Uterus (tissue), 3 donors: ENCODE measurements at regions not wholly inside any gene's neighbourhood (a gene's known extent, or its start where the extent isn't known, plus 50 kb on each side); places are given as distances from the start of the nearest gene placed in this dataset.

Experiments
- DNase-seq, 2 donors: peaks; one replicate each; pipeline ENCODE4 v3.0.0-alpha.2; 2019 to 2020
- H3K27ac ChIP-seq, 2 donors: fragments of 200-600 bp; sonication (generic); 1 replicate in 1 of 2; 2 replicates in 1 of 2; pipeline ENCODE4 v1.5.1; 2016 to 2018
- H3K27me3 ChIP-seq, 2 donors: fragments of 200-600 bp; sonication (generic); one replicate each; pipeline ENCODE4 v1.5.1; 2018 to 2019; ENCODE audit warnings: control low read depth in 1 of 2
- H3K36me3 ChIP-seq, 2 donors: fragments of 200-600 bp; sonication (generic); one replicate each; pipeline ENCODE4 v1.5.1; 2019; ENCODE audit warnings: control low read depth in 1 of 2
- H3K4me1 ChIP-seq, 2 donors: fragments of 200-600 bp; sonication (generic); one replicate each; pipeline ENCODE4 v1.5.1; 2018 to 2019; ENCODE audit warnings: control low read depth in 1 of 2
- H3K4me3 ChIP-seq, 2 donors: fragments of 200-600 bp; sonication (generic); 1 replicate in 1 of 2; 2 replicates in 1 of 2; pipeline ENCODE4 v1.5.1; 2018 to 2019; ENCODE audit warnings: mild to moderate bottlenecking in 1 of 2
- H3K9me3 ChIP-seq, 2 donors: fragments of 200-600 bp; sonication (generic); one replicate each; pipeline ENCODE4 v1.5.1; 2019; ENCODE audit warnings: control low read depth in 1 of 2
- POLR2A ChIP-seq, 2 donors: fragments of 450-650 bp; IDR thresholded peaks; one replicate each; pipeline ENCODE4 v1.6.1; 2016; ENCODE audit warnings: antibody characterized with exemption in 2 of 2, mild to moderate bottlenecking in 1 of 2, moderate library complexity in 1 of 2
- intact Hi-C: fragments of 100-400 bp; cut with DNase I; formaldehyde crosslinking; loops from one replicate; pipeline ENCODE4 v1.15.1; 2023; ENCODE audit warnings: low total_unique reads
- TF ChIP-seq, protein P1 (sequence below), 4 experiments: fragments of 200-600 bp in 2 of 4; fragments of 450-650 bp in 2 of 4; sonication (generic) in 2 of 4; IDR thresholded peaks; one replicate each; pipeline ENCODE4 v1.5.1; 2016 to 2019; ENCODE audit warnings: antibody characterized with exemption in 4 of 4, mild to moderate bottlenecking in 2 of 4, moderate library complexity in 1 of 4
- donor health status: DM: yes; HTN: yes; CAD: no.

DNA sequence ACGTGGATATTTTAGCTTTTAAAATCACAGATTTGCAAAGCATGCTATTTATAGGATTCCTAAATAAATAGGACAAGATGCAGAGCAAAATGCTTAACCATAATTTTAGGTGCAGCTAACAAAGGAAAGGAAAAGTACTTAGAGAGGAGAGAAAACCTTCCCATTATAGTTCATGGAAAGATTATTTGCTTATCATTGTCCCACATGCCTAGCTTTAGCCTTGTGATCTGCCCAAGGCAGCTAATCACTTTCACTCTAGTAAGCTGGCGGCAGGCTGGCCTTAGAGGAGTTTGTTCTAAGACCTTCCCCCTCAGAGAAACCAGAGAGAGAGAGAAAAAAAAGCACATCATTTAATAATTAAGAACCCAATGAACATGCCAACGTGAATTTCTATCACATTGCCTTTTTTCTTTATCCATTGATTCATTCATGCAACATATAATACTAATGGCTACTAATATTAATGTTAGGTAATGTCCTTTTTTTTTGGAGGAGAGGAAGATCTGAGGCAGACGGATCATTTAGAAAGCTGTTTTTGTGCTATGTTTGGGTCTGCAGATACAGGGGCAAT is 274.6 kb downstream of the ARL4A start:
- H3K36me3 ChIP-seq, result no peaks in the 10 kb centered on the region
- H3K4me1 ChIP-seq, result no peaks in the 10 kb centered on the region
- H3K27ac ChIP-seq, result no peak overlapping the region
- no peak for DNase-seq
- H3K4me3 ChIP-seq, result no peak overlapping the region
- H3K27me3 ChIP-seq, result no peaks in the 10 kb centered on the region
- no peaks in the 10 kb centered on the region for H3K9me3 ChIP-seq
- TF ChIP-seq, protein P1, sequence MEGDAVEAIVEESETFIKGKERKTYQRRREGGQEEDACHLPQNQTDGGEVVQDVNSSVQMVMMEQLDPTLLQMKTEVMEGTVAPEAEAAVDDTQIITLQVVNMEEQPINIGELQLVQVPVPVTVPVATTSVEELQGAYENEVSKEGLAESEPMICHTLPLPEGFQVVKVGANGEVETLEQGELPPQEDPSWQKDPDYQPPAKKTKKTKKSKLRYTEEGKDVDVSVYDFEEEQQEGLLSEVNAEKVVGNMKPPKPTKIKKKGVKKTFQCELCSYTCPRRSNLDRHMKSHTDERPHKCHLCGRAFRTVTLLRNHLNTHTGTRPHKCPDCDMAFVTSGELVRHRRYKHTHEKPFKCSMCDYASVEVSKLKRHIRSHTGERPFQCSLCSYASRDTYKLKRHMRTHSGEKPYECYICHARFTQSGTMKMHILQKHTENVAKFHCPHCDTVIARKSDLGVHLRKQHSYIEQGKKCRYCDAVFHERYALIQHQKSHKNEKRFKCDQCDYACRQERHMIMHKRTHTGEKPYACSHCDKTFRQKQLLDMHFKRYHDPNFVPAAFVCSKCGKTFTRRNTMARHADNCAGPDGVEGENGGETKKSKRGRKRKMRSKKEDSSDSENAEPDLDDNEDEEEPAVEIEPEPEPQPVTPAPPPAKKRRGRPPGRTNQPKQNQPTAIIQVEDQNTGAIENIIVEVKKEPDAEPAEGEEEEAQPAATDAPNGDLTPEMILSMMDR (IDR thresholded peaks at IDR 0.05), result no peak
- TF ChIP-seq POLR2A (IDR thresholded peaks at IDR 0.05), result no peak
- intact Hi-C loops, result no loop called here

DNA sequence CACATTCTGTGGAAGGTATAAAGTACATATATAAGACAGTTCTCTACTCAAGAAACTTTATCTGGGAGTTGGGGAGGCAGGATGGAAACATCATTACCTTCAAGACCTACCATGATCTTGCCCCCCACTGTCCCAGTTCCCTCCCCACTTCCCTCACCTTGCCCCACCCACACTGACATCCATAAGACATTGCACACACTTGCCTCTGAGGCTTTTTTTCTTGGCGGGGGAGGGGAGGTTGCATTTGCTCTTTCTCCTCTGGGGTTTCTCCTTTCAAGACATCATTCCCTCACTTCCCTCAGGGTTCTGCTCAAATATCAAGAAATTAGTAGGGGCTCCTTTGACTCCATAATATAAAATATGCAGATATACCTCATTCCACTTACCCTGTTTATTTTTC is 276.0 kb downstream of the ARL4A start:
- no peaks in the 10 kb centered on the region for H3K27me3 ChIP-seq
- no peaks in the 10 kb centered on the region for H3K9me3 ChIP-seq
- H3K27ac ChIP-seq, result no peak overlapping the region
- no peaks in the 10 kb centered on the region for H3K4me1 ChIP-seq
- DNase-seq, result no peak
- H3K4me3 ChIP-seq, result no peak overlapping the region
- TF ChIP-seq, protein P1 (IDR thresholded peaks at IDR 0.05), result no peak
- no peak for TF ChIP-seq POLR2A (IDR thresholded peaks at IDR 0.05)
- intact Hi-C loops, result no loop called here
- H3K36me3 ChIP-seq, result no peaks in the 10 kb centered on the region

DNA sequence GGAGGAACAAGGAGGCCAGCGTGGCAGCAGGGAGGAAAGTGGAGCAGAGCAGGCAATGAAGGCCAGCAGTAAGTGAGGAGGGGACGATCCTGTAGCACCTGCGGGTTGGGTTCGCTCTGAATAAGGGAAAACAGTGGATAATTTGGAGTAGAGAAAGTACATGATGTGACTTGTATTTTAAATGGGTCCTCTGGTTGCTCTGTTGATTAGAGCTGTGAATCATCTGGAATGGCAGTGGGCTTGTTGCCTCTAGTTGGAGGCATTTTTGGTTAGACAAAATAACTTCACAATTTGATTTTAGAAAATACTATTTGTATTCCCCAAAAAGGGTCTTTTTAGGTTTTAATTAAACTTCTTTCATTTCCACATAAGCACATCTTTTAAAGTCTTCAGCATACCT is 277.4 kb downstream of the ARL4A start:
- H3K4me1 ChIP-seq, result no peaks in the 10 kb centered on the region
- no peaks in the 10 kb centered on the region for H3K9me3 ChIP-seq
- no peaks in the 10 kb centered on the region for H3K27me3 ChIP-seq
- intact Hi-C loops, result no loop called here
- no peaks in the 10 kb centered on the region for H3K36me3 ChIP-seq
- no peak overlapping the region for H3K4me3 ChIP-seq
- TF ChIP-seq, protein P1 (IDR thresholded peaks at IDR 0.05), result no peak
- no peak for TF ChIP-seq POLR2A (IDR thresholded peaks at IDR 0.05)
- DNase-seq, result no peak
- no peak overlapping the region for H3K27ac ChIP-seq

- Histone ChIP-seq H3K27me3 (no peaks in the 10 kb centered on the region), H3K4me1 (no peaks in the 10 kb centered on the region), H3K4me3 (no peak overlapping the region), H3K36me3 (no peaks in the 10 kb centered on the region), H3K9me3 (no peaks in the 10 kb centered on the region), H3K27ac (no peak overlapping the region)
- no peak for DNase-seq
- TF ChIP-seq, protein P1 (IDR thresholded peaks at IDR 0.05), result no peak
- no peak for TF ChIP-seq POLR2A (IDR thresholded peaks at IDR 0.05)
- intact Hi-C loops, result no loop called here
Measured at GRCh38 chr7:12965767-12966166, 278.3 kb downstream of the ARL4A start.

DNA sequence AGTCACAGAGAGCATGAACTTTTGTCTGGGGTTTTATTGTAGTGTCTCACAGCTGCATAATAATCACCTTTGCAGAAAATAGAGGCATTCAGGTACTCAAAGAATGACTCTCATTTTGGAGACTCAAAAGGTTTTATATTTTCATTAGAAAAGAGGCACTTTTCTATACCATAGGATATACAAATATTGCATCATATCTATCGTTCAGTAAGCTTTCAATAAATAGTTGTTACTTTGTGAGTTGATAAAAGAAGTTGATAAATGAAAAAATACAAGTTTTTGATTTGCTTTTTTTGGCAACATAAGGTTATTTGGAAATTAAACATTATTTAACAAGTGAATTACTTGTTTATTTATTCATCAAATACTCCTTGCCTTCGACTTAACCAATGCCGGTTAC is 279.9 kb downstream of the ARL4A start:
- Histone ChIP-seq H3K36me3 (no peaks in the 10 kb centered on the region), H3K4me3 (no peak overlapping the region), H3K27me3 (no peaks in the 10 kb centered on the region), H3K27ac (no peak overlapping the region), H3K9me3 (no peaks in the 10 kb centered on the region), H3K4me1 (no peaks in the 10 kb centered on the region)
- intact Hi-C loops, result no loop called here
- TF ChIP-seq, protein P1 (IDR thresholded peaks at IDR 0.05), result no peak
- no peak for TF ChIP-seq POLR2A (IDR thresholded peaks at IDR 0.05)
- DNase-seq, result no peak
